ENCODE measurements at regions not wholly inside any gene's neighbourhood (a gene's known extent, or its start where the extent isn't known, plus 50 kb on each side); places are given as distances from the start of the nearest gene placed in this dataset.

DNA sequence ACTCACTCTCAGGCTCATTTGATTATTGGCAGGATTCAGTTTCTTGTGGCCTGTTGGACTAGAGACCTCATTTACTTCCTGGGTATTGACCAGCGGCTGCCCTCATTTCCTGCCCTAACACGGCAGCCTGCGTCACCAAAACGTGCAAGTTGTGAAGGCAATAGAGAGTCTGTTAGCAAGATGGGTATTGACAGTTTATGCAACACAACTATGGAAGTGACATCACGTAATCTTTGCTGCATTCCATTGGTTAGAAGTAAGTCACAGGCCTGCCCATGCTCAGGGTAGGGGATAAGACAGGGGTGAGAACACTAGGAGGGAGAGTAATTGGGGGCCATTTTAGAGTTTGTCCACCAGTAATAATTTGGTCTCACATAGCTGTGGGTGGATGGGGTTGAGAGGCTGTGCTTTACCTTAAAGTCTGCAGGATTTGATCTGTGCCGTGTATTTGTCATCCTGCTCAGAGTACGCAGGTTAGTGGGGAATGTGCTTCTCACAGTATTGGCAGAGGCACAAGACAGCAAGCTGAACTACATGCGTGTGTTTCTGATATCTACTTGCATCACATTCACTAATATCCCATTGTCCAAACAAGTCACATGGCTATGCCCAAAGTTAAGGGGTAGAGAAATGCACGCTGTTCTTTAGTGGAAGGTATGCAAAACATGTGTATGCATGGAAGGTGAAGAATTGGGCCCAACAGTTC is 83.3 kb downstream of the EDEM1 start:
- DNase-seq (ENCODE audit: low spot score): no peak

DNA sequence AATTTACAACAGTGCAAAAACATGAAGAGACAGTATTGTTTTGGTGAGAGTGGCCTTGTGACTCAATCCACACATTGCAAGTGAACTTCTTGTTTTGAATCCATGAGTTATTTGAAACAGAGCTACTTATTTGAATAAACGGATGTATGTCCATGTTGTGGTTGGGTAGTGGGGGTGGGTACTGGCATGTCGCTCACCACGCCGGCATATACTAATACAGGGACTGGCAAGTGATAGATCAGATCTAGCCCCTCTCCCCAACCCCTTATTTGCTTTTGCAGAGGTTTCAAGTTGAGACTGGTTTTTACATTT is 83.8 kb downstream of the EDEM1 start:
- DNase-seq (ENCODE audit: low spot score): no peak

DNA sequence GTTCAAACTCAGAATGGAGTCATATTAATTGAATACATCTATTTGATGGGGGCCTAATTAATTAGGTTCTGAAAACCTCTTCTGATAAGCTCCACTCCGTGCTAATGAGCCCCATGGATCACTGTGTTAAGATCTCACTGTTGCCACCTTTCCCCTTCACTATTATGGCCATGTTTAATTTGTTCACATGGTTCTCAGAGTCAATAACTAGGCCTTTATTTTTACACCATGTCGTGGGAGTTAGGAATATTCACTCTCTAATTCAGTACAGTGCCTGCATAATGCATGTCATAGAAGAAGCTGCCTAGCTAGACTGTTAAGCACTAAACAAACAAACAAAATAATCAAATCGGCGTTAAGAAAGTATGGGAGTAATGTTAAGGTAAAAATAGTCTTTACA is 84.9 kb downstream of the EDEM1 start:
- no peak for DNase-seq (ENCODE audit: low spot score)

DNA sequence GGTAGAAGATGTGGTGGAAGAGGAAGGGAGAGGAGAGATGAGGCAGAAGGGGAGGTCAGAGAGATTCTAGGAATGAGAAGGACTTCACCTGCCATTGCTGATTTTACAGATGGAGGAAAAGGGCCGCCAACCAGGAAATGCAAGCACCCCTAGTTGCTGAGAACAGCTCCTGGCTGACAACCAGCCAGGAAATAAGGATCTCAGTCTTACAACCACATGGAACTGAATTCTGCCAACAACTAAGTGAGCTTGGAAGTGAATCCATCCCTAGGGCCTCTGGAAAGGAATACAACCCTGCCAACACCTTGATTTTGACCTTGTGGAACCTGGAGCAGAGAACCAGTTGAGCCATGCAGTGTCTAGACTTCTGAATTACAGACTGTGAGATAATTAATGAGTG is 86.6 kb downstream of the EDEM1 start:
- DNase-seq (ENCODE audit: low spot score): peak; percentile 10

DNA sequence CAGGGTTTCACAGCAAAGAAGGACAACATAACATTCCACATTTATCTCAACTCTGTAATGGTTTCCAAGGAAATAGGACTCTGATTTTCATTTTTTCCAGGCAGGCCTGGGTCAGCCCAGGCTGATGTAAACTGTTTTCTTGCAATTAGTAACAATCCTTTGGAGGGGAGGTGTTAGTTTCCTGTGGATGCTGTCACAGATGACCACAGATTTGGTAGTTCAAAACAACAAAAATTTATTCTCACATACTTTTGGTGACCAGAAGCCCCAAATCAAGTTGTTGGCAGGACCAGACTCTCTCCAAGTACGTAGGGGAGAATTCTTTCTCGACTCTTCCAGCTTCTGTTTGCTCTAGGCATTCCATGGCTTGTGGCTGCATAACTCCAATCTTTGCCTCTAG is 88.0 kb downstream of the EDEM1 start:
- no peak for DNase-seq (ENCODE audit: low spot score)

DNA sequence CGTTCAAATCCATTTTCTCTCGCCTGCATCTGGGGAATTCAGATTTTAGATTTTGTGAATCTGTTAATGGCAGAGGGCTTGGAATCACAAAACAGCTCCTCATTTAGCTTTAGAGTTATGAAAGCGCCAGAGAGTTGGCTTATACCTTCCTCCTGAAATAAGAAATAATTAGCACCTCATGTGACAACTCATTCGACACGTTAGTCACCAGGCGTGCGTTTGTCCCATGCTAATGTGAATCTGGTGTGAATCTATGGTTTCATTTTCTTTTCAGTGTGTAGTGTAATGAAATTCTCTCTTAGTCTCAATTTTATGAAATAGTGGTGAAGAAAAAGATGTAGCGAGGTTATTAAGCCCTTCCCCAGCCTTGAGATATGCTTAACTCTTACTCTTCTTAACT is 89.4 kb downstream of the EDEM1 start:
- DNase-seq (ENCODE audit: low spot score): no peak

DNA sequence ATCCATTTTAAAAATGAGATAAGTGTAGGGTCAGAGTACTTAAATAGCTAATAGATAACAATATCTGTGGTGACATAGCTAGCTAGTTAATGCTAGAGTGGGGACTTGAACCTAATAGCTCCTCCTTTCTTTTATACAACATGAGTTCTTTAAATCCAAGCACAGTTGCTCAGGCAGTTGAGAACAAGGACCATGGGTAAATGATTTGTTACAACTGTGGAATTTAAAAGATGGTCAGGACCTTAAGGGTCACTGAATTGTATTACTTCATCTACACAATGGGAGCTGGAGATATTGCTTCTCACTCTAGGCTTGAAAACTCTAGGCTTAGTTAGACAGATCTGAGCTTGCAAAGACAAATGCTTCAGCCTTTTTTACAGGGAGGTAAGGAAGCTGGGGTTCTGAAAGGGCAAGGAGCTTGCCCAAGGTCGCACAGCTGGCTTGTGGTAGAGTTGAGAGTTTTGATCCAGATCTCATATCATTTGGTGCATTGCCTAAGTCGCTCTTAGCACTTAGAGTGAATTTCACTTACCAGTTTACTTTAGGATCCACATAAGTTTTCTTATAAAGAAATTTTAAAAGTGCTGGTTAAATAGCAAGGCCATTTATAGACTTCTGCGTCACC is 90.2 kb downstream of the EDEM1 start:
- DNase-seq (ENCODE audit: low spot score): no peak

DNA sequence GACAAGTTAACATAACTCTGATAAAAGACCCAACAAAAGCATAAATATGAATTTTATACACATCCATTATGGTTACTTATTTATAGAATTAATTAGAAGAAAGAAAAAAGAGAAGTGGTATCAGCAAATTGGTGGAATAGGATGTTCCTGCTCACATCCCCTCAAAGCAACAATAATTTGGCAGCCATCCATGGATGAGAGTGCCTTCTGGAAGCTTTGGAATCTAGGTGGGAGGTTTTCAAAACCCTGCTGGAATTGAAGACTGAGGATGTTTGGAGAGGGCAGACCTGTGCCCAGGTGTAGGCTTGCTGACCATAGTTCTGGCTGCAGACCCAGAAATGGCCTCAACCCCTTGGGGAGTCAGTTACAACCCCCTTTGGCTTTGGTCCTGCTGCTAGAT is 91.2 kb downstream of the EDEM1 start:
- DNase-seq (ENCODE audit: low spot score): no peak

DNA sequence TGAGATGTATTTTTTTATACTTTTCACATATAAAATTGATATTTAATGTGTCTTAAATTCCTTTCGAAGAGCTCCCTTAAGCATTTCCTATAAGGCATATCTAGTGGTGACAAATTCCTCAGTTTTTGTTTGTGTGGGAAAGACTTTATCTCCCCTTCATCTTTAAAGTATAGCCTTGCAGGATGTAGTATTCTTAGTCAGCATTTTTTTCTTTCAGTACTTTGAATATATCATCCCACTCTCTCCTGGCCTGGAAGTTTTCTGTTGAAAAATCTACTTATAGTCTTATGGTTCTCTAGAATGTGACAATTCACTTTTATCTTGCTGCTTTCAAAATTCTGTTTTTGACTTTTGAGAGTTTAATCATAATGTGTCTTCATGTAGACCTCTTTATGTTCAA is 95.2 kb downstream of the EDEM1 start:
- DNase-seq (ENCODE audit: low spot score): no peak

DNA sequence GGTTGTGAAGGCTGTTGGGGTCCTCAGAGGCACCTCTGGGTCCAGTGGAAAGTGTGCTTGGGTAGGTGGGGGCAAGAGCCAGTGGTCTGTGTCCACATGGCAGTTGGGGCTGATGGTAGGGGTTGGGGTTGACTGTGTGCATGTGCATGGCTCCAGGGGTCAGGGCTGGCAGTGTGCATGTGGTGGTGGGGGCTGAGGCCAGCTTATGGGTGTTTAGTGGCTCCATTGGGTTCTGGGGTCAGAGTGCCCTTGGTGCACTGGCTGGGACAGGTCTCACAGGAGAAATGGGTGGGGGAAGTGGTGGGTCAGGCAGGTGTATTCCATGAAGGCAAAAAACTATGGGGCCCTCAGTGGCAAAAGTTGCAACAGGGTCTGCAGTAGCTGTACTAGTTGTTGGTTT is 97.9 kb downstream of the EDEM1 start:
- DNase-seq (ENCODE audit: low spot score): no peak

DNA sequence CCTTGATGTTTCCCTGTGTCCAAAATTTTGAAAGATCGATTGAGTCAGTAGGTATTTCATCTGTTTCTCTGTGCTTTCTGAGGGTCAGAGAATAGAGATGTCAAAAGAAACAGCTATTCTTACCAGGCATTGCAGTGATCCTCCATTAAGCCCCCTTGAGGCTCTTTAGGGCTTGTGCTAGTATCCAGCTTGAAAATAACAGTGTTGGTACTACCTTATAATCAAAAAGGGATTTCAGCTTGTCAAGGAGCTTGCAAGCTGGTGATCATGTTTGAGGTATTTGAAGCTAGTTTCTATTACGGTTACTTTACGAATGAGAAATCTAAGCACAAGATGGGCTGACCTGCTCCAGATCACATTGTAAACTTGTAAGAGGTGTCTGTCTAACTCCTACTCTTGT is 103.4 kb downstream of the EDEM1 start:
- no peak for DNase-seq (ENCODE audit: low spot score)

DNA sequence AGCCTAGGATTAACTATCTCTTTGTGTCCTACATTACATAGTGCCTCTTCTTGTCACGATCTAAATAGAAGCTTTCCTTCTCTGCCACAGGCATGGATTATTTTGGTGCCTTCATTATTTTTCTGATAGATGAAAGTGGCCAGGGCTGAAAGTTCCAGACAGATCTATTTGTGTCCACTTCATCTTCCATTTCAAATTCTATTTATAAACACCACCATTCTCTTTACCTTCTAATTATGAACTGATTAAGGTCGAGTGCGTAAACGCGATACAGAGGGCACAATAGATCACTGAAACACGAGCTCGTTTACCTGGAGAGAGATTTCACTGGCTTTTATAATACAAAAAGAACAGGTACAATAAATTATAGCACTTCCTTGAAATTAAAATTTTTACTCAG is 105.0 kb downstream of the EDEM1 start:
- DNase-seq (ENCODE audit: low spot score): no peak

DNA sequence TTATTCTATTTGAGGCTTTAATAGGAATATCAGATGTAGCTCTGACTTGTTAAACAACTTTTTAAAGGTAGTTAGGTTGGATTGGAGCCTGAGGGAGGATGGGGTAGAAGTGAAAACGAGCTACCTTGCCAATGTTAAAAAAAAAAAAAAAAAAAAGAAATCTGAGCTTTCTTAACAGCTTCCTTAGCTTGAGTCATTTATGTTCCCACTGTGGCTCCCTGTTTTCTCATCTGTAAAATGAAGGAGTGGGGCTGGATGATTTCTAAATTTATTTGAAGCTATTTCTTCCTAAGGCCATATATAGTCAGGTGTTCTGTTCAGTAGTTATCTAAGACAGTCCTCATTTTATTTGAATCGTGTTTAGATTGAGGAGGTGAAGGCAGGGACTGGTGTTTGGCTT is 105.7 kb downstream of the EDEM1 start:
- DNase-seq (ENCODE audit: low spot score): no peak

DNA sequence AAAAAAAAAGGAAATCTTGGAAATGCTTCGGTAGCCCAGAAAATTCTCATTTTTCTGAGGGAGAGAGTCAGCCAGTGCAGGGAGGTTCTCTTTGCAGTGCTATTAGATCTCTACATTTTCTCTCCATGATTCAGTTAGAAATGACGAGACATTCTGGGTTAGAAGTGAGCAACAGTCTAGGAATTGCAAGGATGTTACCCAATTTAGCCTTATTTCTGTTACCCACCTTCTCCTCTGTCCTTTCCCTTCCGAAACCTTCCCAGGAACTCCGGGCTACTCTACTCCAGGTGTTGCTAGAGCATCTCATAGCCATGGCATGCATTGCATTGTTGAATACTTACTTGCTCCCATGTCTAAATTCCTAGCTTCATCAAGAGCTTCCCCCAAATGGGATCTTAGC is 106.8 kb downstream of the EDEM1 start:
- no peak for DNase-seq (ENCODE audit: low spot score)

DNA sequence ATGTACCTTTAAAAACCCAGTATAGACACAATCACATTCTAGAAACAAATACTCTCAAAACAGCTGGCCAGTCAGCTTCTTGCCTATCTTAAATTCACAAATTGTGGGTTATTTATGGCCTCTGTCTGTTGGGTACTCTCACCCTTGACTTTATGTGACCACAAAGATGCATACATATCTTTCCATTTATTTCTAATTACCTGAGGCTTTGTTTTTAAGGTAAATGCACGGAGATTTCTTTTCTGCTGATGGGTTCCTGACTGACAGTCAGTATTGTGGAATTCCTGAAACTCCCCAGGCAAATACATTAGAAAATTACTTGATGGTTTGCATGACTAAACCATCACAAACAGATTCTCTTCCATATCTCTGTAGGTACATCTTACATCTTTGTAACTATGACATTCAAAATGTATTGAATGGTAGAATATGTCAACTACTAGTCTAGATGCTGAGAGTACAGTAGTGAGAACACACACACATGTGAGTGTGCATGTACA is 107.7 kb downstream of the EDEM1 start:
- no peak for DNase-seq (ENCODE audit: low spot score)

DNA sequence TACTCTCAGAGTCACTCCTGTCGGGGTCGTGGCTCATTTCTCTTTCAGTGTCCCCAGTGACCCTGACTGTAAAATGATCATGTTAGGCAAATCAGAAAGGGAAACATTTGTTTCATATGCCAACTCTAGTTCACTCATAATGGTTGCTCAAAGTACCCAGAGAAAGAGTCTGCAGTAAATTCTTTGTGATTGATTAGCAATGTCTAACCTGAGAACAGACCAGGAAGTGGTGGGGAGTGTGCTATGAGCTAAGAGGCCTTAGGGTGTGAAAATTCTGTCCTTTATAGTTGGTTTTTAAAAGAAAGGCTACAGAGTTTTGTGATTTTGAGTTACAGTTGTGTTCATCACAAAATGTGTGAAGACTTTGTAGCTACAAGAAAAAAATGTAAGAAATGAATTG is 108.9 kb downstream of the EDEM1 start:
- no peak for DNase-seq (ENCODE audit: low spot score)

DNA sequence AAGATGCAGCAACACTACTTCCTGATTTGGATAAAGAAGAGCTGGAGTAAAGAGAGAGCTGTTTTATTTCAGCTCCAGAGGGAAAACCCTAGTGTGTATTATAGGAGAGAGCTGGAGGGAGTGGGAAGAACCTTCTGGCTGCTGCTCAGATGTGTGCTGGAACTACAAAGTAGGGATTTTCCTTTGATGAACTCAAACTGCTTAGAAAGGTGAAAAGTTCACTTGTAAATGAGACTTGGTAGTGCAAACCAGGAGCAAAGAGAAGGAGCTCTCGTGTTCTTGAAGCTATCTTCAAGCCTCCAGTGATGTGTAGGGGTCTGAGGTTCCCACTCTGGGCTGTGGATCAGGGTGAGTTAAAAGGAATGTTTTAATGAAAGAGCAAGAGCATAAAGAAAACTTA is 110.4 kb downstream of the EDEM1 start:
- no peak for DNase-seq (ENCODE audit: low spot score)

DNA sequence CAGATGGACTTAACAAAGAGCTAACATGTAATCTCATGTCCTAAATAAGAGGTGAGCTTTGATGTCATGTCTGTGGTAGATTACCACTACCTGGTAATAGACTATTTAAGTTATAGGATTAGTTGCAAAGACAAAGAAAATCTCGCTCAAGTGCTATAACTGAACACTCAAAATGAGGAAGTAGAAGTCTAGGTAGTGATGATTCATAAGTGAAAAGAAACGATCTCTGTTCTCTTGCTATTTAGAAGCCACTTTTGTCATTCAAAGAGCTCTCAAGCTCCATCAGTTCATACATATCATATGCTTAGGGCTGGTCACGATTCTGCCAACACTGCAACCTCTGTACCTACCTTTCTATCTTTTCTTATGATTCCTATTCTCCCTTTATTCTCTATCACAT is 110.9 kb downstream of the EDEM1 start:
- no peak for DNase-seq (ENCODE audit: low spot score)

DNA sequence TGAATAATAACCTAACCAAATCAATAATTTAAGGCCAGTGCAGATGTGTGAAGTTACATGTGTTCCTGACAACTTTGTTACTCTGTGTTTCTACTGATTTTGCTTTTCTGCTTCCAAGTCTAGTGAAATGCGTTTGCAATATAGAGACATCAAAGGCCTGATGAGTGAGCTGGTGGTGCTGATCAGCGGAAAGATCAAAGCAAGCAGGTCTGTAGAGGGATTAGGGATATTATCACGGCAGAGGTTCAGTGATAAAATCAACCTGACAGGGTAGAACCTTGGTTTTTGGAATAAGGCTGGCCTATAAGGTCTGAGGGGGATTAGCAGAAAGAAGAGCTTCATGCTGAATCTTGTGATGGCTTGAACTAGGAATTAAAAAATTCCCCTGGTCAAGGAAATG is 111.7 kb downstream of the EDEM1 start:
- no peak for DNase-seq (ENCODE audit: low spot score)

DNA sequence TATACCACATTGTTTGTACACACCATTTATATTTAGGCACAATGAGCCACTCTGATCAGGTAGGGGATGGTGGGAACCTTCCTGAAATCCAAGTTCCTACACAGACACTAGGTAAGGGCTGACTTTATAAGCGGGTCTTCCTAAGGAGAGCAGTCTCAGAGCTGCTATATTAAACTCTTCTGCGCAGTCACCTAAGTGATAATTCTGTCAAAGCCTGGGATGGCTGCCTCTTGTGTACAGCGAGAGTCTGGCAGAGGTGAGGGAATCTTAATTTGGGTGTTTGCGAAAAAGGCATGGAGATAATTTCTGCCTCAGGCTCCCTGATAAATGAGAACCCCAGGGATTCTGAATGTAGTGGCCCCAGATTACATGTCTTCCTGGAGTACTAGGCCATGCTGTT is 113.1 kb downstream of the EDEM1 start:
- DNase-seq (ENCODE audit: low spot score): no peak

DNA sequence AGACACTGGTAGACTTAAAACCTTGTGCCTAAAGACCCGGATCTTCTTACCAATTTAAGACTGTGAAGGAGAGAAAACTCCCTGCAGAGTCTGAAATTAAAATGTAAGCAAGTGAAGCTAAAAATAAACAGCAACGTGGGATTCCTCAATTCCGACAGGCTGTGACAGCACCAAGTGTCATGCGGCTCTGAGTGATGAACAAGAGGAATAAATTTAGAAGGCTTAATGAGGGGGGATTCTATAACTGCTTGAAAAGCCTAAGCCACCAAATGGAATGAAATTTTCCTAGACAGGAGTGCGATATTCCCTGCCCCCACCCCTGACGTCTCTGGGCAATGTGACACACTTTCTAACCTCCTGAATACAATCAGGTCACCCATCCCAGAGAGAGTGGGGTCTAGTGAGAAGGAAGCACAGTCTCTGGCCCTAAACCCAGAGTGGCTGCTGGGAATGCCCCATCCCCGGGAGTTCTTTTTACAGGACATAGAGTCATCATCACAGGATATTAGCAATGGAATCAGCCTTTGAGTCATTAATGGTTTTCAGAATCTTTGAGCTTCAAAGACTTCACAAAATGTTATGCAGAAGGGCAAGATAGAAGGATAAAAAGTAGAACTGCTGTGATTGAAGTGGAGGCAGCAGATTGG is 114.3 kb downstream of the EDEM1 start:
- no peak for DNase-seq (ENCODE audit: low spot score)

DNA sequence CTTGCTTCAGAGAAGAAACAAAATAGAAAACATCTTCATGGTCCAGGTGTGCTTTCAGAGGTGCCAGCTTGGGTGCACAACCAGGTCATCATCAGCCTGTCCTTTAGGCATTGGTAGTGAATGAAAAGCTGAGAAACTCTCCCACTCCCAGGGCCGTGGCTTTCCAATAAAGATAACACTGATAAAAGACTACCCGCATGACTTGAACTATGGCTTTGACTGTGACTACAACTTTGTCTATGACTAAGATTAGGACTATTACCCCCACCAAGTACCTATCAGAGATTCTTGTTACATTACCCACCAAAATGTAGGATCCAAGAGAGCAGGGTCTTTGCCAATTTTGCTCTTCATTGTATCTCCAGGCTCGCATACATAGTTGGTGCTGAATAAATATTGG is 115.2 kb downstream of the EDEM1 start:
- no peak for DNase-seq (ENCODE audit: low spot score)

DNA sequence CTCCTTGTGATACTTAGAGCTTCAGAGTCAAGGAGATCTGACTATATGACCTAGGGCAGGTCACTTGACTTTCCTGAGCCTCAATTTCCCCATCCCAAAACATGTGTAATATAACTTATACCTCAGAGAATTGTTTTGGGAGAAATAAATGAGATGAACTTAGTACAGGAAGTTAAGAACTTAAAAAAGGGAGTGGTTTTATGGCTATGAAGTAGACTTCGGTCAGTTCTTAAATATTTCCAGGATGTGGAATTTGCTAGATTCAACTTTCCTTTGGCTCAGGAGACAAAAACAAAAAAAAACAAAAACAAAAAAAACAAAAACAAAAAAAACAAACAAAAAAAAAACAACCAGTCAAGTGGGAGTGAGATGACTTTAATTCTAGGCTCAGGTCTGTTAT is 116.7 kb downstream of the EDEM1 start:
- DNase-seq (ENCODE audit: low spot score): no peak
